ENCODE measurements at regions not wholly inside any gene's neighbourhood (a gene's known extent, or its start where the extent isn't known, plus 50 kb on each side); places are given as distances from the start of the nearest gene placed in this dataset.

GRCh38 chr4:74638001-74638400, 156.3 kb downstream of the BTC start:
- Histone ChIP-seq H2AFZ (ENCODE audit: low read depth, low read length) (no peak overlapping the region), H3K27me3 (ENCODE audit: insufficient read depth, low read length) (peaks cover 8% of the 10 kb centered on the region), H3K9me3 (ENCODE audit: insufficient read depth, low read depth, low read length) (no peaks in the 10 kb centered on the region), H3K27ac (ENCODE audit: low read depth, low read length) (no peak overlapping the region), H3K4me1 (ENCODE audit: insufficient read depth, low read length) (peaks cover 11% of the 10 kb centered on the region), H3K36me3 (ENCODE audit: insufficient read depth, low read length) (no peaks in the 10 kb centered on the region), H3K9ac (ENCODE audit: low read length) (no peak overlapping the region), H4K20me1 (ENCODE audit: insufficient read depth, low read length) (no peaks in the 10 kb centered on the region), H3K79me2 (ENCODE audit: insufficient read depth, low read length) (no peaks in the 10 kb centered on the region), H3K4me3 (ENCODE audit: insufficient read depth, low read depth, low read length) (no peak overlapping the region), H3K4me2 (ENCODE audit: low read length) (no peak overlapping the region)
- TF ChIP-seq EZH2 (IDR thresholded peaks at IDR 0.05; ENCODE audit: insufficient read depth, low read length): no peak
- no peak for TF ChIP-seq CTCF (IDR thresholded peaks at IDR 0.05; ENCODE audit: insufficient read depth, low read depth, low read length)
- H3K27ac Mint-ChIP-seq (ENCODE audit: unreplicated experiment): no peak overlapping the region
- H3K27me3 Mint-ChIP-seq (ENCODE audit: low read depth, unreplicated experiment): no peaks in the 10 kb centered on the region
- no peak for FAIRE-seq
- no peak overlapping the region for H3K4me3 Mint-ChIP-seq (ENCODE audit: unreplicated experiment)
- no peaks in the 10 kb centered on the region for H3K36me3 Mint-ChIP-seq (ENCODE audit: low read depth, unreplicated experiment)
- H3K9me3 Mint-ChIP-seq (ENCODE audit: unreplicated experiment): no peaks in the 10 kb centered on the region
- no peak for DNase-seq (ENCODE audit: low read depth)
- peaks cover 22% of the 10 kb centered on the region for H3K4me1 Mint-ChIP-seq (ENCODE audit: low read depth, unreplicated experiment)

DNA sequence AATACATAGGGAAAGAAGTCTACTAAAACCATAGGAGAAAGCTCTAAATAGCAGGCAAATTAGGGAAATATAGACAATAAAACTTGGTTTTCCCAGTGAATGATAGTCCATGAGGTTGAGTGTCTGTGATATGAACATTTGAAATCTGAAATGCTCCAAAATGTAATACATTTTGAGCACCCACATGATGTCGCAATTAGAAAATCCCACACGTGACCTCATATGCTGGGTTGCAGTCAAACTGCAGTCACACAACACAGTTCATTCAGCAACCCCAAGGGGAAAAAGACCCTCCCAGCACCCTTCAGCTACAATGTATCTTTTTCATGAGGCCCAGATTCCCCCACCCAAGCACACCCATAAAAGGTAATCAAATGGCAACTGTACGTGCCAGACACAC, 155.6 kb downstream of the BTC start:
- Histone ChIP-seq H2AFZ (ENCODE audit: low read depth, low read length) (no peak overlapping the region), H3K27ac (ENCODE audit: low read depth, low read length) (no peak overlapping the region), H3K27me3 (ENCODE audit: insufficient read depth, low read length) (peaks cover 8% of the 10 kb centered on the region), H3K9ac (ENCODE audit: low read length) (no peak overlapping the region), H3K4me2 (ENCODE audit: low read length) (no peak overlapping the region), H3K9me3 (ENCODE audit: insufficient read depth, low read depth, low read length) (no peaks in the 10 kb centered on the region), H3K4me1 (ENCODE audit: insufficient read depth, low read length) (peaks cover 9% of the 10 kb centered on the region), H3K79me2 (ENCODE audit: insufficient read depth, low read length) (no peaks in the 10 kb centered on the region), H3K36me3 (ENCODE audit: insufficient read depth, low read length) (no peaks in the 10 kb centered on the region), H3K4me3 (ENCODE audit: insufficient read depth, low read depth, low read length) (no peak overlapping the region), H4K20me1 (ENCODE audit: insufficient read depth, low read length) (no peaks in the 10 kb centered on the region)
- FAIRE-seq (no peak), DNase-seq (ENCODE audit: low read depth) (no peak)
- TF ChIP-seq CTCF (IDR thresholded peaks at IDR 0.05; ENCODE audit: insufficient read depth, low read depth, low read length): no peak
- TF ChIP-seq EZH2 (IDR thresholded peaks at IDR 0.05; ENCODE audit: insufficient read depth, low read length): no peak
- Mint-ChIP-seq H3K4me3 (ENCODE audit: unreplicated experiment) (no peak overlapping the region), H3K27me3 (ENCODE audit: low read depth, unreplicated experiment) (no peaks in the 10 kb centered on the region), H3K9me3 (ENCODE audit: unreplicated experiment) (no peaks in the 10 kb centered on the region), H3K4me1 (ENCODE audit: low read depth, unreplicated experiment) (peaks cover 20% of the 10 kb centered on the region), H3K27ac (ENCODE audit: unreplicated experiment) (no peak overlapping the region), H3K36me3 (ENCODE audit: low read depth, unreplicated experiment) (no peaks in the 10 kb centered on the region)

DNA sequence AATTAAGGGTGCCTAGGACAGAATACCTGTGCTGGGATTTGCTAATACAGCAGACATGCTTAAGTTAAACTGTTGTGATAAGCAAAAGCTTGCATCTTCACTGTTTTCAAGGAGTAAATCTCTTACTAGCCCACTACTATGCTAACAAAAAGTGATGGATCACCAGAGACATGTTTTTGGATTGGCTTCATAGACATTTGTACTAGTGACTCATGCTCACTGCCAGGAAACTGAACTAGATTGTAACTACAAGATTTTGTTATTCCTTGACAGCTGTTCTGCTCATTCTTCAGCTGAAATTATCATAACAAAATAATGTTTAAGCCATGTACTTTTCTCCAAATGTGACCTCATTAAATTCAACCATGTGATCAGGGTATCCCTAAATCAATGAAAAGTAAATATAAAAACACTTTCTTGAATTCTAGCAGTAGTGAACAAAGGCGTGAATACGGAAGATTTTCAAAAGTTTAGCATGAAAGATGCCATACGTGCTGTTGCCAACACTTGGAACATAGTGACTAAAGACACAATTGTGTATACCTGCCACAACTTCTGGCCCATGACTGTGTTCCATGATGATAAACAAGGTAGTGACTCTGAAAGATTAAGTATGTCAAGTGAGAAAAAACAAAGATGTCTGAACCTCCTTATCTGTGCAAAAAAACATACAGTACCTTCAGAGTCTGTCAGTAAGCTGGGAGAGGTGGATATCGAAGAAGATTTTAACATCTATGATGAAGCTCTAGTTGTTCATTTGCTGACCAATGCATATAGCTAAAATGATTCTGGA, 154.0 kb downstream of the BTC start:
- Histone ChIP-seq H3K36me3 (ENCODE audit: insufficient read depth, low read length) (no peaks in the 10 kb centered on the region), H3K79me2 (ENCODE audit: insufficient read depth, low read length) (no peaks in the 10 kb centered on the region), H3K4me2 (ENCODE audit: low read length) (peak overlapping the region; percentile 27), H3K9me3 (ENCODE audit: insufficient read depth, low read depth, low read length) (no peaks in the 10 kb centered on the region), H4K20me1 (ENCODE audit: insufficient read depth, low read length) (no peaks in the 10 kb centered on the region), H3K27me3 (ENCODE audit: insufficient read depth, low read length) (peaks cover 8% of the 10 kb centered on the region), H3K9ac (ENCODE audit: low read length) (no peak overlapping the region), H3K4me1 (ENCODE audit: insufficient read depth, low read length) (peaks cover 9% of the 10 kb centered on the region), H3K4me3 (ENCODE audit: insufficient read depth, low read depth, low read length) (no peak overlapping the region), H3K27ac (ENCODE audit: low read depth, low read length) (no peak overlapping the region), H2AFZ (ENCODE audit: low read depth, low read length) (no peak overlapping the region)
- no peaks in the 10 kb centered on the region for H3K27me3 Mint-ChIP-seq (ENCODE audit: low read depth, unreplicated experiment)
- peak overlapping the region; percentile 24 for H3K27ac Mint-ChIP-seq (ENCODE audit: unreplicated experiment)
- FAIRE-seq: no peak
- no peak for TF ChIP-seq CTCF (IDR thresholded peaks at IDR 0.05; ENCODE audit: insufficient read depth, low read depth, low read length)
- TF ChIP-seq EZH2 (IDR thresholded peaks at IDR 0.05; ENCODE audit: insufficient read depth, low read length): no peak
- H3K4me1 Mint-ChIP-seq (ENCODE audit: low read depth, unreplicated experiment): peaks cover 20% of the 10 kb centered on the region
- peaks cover 4% of the 10 kb centered on the region for H3K9me3 Mint-ChIP-seq (ENCODE audit: unreplicated experiment)
- H3K4me3 Mint-ChIP-seq (ENCODE audit: unreplicated experiment): no peak overlapping the region
- H3K36me3 Mint-ChIP-seq (ENCODE audit: low read depth, unreplicated experiment): no peaks in the 10 kb centered on the region
- peak; percentile 91 for DNase-seq (ENCODE audit: low read depth)
